Glomerular endothelial cell (primary cell): ENCODE measurements at regions not wholly inside any gene's neighbourhood (a gene's known extent, or its start where the extent isn't known, plus 50 kb on each side); places are given as distances from the start of the nearest gene placed in this dataset.

ENCODE experiments used
- DNase-seq: peaks from one replicate; pipeline ENCODE4 v3.0.0-alpha.2; 2011; ENCODE audit warnings: low read depth, low spot score; ENCODE audit errors: extremely low read depth

DNA sequence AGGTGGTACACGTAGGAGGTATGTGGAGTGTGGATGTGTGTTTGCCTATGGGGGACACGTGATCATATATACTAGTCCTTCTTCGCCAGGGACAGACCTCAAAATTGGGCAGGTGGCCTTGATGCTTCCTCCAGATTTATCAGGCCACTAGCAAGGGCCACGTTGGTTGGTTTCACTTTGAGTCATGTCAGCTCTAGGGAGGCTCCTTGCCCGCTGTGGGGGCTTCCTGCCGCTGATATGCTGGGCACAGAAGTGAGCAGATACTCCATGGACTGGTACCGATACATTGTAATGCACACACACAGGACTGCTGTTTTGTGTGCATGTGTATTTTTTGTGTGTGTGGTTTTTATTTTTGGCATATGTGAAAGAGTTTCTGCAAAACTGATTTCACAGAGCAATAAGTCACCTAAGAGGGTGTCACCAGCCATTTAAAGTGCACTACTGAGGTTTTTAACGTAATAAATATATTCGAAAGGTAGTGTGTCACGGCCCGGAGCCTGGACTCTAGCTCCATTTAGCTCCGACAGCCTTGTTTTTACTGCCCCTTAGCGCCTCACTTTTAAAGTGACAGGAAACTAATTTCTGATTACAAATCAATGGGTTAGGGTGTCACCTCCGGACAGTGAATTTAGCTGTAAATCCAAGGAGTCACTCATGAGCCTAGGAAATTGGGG lies 605.5 kb upstream of the SALL1 start:
- DNase-seq, result no peak

DNA sequence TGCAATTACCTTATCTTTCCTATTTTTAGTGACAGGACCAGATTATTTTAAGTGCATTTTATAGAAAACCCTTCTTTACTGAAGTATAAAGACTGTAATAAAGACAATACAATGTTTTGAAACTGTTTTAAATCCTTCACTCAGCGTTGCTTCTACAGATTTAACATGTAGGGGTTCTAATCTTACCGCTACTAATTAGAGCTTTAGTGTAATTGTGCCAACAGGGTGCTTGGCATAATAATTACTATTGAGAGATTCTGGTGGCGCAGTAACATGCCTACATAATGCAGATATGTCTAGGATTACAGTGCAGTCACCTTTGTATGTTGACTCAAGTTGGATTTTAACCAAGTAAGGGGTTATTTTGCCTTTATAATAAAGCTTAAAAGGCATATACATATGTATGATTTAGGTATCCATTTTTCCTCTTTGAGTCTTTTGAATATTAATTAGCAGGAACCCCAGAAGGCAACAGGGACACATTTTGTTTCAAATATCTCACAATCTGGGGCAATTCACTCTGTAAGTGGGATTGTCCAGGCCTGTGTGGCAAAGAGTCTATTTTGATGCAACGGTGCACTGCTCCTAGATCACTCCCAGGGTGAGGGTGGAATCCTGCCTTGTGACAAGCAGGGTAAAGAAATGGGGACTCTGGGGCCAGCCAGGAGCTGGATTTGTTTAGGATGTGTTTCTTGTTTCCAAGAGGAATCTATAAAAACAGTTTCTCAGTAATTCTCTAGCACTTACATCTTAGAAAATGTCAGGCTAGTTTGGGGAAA lies 604.7 kb upstream of the SALL1 start:
- no peak for DNase-seq

GRCh38 chr16:51755039-51755501 lies 604.0 kb upstream of the SALL1 start:
- DNase-seq, result no peak

DNA sequence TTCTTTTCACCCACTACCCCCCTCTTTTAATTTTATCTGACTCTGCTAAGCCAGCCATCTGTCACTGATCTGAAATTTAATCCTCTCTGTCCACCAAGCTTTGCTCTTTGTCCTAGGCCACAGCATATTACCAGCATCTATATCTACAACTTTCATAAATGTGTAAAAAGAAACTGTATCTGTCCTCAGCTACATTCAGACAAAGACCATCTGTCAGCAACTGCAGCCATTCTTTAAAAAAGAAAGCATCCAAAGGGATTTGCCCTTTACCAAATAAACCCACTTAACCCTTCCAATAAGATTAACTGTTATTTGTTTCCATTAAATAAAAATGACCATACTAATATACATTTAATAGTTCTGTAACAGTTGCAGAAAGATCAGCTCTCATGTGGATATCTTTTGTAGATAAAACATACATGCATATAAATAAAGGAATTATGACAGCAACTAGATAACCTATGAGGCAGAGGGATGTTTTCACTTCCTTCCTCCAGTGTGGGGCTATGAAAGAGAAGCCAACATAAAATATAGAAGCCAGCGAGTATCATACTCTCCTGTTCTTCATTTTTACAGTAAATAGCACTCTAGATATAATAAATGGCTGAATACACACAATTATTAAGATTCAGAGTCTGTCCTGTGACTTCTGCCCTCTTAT lies 602.5 kb upstream of the SALL1 start:
- DNase-seq, result no peak

DNA sequence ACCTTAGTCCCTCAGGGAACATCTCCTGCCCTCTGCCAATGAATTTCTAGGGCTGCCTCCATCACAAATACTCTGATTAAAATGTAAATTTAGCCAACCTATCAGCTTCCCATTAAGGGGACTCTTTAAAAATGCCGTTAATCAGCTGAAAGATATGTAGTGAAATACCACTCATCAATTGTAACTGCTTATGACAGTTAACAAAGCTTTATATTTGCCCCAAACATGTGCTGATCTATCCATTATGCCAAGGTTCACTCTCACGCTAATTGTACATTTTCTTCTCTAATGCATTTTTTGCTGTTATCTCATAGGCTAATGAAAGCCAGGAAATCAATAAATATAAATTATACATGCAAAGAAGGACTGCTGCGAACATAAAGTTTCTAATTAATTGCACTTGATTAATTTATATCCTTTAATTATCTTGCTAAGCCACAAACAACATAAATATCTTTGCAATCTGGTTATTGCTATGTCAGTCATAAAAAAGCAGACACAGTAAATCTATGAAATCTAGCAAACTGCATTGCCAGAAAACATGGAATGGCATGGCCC lies 601.4 kb upstream of the SALL1 start:
- no peak for DNase-seq

GRCh38 chr16:51747329-51747728 lies 596.3 kb upstream of the SALL1 start:
- no peak for DNase-seq

DNA sequence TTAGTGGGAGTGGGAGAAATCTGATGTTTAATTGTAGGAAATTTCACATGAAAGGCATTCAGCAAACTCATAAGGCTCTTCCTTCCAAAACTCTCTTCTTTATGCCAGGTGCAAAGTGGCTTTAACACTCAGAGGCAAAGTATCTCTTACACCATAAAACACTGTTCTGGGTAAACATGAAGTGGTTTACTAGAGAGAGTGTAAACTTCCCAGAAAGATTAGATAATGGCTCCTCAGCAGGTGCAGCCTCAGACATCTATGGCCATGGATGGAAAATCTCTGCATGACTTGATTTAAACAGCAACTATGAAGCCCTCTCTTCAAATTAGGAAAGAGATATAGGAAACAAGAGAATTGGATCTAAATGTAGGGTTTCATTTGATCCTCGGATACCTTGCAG lies 583.1 kb upstream of the SALL1 start:
- DNase-seq, result no peak

DNA sequence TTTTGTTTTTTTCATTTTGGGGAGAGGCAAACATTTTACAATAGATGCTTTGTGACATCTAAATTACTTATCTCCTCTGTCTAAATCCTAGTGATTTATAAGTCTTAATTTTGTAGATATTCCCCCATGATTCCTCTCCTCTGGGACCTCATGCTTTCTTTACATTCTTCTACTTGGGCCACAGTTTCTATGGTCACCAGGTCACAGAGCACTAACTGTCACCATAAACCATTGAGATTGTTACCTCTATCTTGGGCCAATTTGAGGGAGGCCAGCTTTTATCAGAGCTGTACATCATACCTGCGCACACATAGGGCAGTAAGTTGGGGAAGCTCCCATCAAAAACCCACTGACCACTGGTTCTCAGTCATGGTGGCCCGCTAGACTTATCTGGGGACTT lies 582.1 kb upstream of the SALL1 start:
- DNase-seq, result no peak

- no peak for DNase-seq
These were observed 580.1 kb upstream of the SALL1 start for GRCh38 chr16:51731160-51731559.

GRCh38 chr16:51723036-51723724 lies 572.1 kb upstream of the SALL1 start:
- no peak for DNase-seq

DNA sequence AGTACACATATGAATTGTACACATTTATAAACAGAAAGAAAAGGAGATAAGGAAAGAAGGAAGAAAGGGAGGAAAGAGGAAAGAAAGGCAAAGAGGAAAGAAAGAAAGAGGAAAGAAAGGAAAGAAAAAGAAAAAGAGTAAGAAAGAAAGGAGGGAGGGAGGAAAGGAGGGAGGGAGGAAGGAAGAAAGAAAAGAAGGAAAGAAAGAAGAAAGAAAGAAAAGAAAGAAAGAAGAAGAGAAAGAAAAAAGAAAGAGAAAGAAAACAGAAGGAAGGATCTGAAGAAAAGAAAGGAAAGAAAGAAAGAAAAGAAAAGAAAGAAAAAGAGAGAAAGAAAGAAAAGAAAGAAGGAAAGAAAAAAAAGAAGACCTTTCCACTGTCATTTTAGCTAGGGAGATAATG lies 571.4 kb upstream of the SALL1 start:
- DNase-seq, result no peak

GRCh38 chr16:51719376-51719775 lies 568.3 kb upstream of the SALL1 start:
- DNase-seq, result no peak

DNA sequence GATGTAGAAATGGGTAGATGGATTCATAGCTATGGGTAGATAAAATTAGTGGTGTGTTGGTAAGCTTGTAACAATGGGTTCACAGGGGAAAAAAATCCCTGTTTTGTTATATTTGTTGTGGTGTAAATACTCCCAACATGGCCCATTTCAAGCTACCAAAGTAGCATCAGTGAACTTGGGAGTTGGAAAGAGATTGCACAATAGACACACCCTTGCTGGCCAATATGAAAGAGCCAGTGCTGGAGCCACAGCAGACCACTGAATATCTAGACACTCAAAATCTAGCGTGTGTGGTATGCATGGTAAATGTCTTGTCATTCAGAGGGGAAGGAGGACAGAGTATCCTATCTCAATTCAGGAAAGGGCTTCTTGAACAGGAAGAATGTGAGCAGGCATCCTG lies 565.1 kb upstream of the SALL1 start:
- DNase-seq, result no peak

GRCh38 chr16:51713502-51713901 lies 562.4 kb upstream of the SALL1 start:
- no peak for DNase-seq

DNA sequence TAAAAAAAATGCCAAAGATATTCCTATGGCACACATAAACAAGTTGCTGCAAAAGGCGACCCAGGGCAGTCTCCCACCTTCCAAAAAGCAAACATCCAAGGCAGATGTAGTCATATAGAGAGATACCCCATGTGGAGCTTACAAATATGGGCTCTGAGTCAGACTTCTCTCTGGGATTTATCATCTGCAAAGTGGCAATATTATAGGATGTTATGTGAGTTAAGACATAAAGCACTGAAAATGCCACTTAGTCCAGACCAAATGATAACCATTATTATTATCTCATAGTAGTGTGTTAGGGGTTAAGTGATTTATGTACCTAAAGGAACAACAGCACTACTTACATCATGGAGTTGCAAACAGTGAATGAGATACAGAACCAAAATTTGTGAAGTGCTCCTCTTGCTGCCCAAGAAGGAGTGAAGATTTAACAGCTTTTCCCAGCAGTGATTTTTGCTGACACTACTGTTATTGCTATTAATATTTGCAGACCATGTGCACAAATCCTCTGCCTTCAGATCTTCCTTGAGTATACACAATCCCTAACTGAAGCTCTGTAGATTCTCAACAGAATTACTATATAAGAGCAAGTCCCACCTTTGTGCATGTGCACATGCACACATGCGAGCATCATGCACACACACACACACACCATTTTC lies 560.0 kb upstream of the SALL1 start:
- no peak for DNase-seq

- DNase-seq, result no peak
These were observed 559.1 kb upstream of the SALL1 start for GRCh38 chr16:51710186-51710585.

- DNase-seq, result no peak
These were observed 557.8 kb upstream of the SALL1 start for GRCh38 chr16:51708861-51709260.

DNA sequence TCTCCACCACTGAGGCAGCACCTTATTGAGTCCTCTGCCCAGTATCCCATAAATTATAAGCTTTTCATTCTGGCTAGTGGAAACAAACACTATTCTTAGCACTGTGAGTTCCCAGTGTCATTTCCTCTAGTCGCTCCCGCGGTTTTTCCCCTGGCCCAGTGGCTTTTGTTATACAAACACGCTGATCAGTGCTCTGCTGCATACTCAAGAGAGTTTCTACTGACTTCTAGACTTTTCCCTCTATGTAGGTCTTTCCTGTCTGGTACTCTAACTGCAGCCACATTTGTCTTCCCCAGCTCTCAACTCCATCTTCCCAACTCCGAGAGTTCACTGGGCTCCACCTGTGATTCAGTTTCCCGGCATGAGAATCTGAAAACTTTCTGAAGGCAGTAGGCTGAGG lies 556.6 kb upstream of the SALL1 start:
- DNase-seq, result no peak

DNA sequence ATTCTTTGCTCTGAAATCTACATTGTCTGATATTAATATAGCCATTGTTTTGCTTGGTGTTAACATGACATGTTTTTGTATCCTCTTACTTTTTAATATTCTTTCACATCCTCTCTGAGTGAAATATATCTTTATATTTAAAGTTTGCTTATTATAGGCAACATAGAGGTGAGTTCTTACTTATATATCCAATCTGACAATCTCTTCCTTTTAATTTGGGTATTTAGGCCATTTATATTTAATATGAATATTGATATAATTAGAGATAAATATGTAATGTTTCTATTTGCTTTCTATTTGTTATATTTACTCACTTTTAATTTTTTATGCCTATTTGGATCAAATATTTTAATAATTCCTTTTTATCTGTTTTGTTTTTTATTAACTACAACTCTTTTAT lies 554.1 kb upstream of the SALL1 start:
- no peak for DNase-seq

GRCh38 chr16:51701025-51701424 lies 550.0 kb upstream of the SALL1 start:
- no peak for DNase-seq
